Peyer's patch (tissue), 4 donors: ENCODE measurements at regions not wholly inside any gene's neighbourhood (a gene's known extent, or its start where the extent isn't known, plus 50 kb on each side); places are given as distances from the start of the nearest gene placed in this dataset.

Experiments used
- CTCF ChIP-seq, 6 experiments: fragments of 450-650 bp in 4 of 6; fragments of 200-600 bp in 2 of 6; sonication (generic) in 1 of 6; IDR thresholded peaks; one replicate each; pipeline ENCODE4 v1.5.1; 2017 to 2019; ENCODE audit warnings: antibody characterized with exemption in 6 of 6, mild to moderate bottlenecking in 3 of 6, moderate library complexity in 1 of 6
- POLR2A ChIP-seq, 2 donors: fragments of 450-650 bp; IDR thresholded peaks; one replicate each; pipeline ENCODE4 v1.5.1; 2017; ENCODE audit warnings: antibody characterized with exemption in 2 of 2, mild to moderate bottlenecking in 2 of 2, moderate library complexity in 2 of 2

GRCh38 chr16:59654455-59654854 is 920.3 kb upstream of the GOT2 start:
- no peak for TF ChIP-seq CTCF (IDR thresholded peaks at IDR 0.05)
- TF ChIP-seq POLR2A (IDR thresholded peaks at IDR 0.05), result no peak
